Lung (tissue), 11 donors: ENCODE measurements at regions not wholly inside any gene's neighbourhood (a gene's known extent, or its start where the extent isn't known, plus 50 kb on each side); places are given as distances from the start of the nearest gene placed in this dataset.
A peak's percentile ranks its signal among the peaks of the same experiment; 100 is the strongest.

ENCODE experiments used
- ATAC-seq: fragments of 200-7000 bp; cut with Tn5 transposase; one replicate; pipeline ENCODE4 v1.9.1; 2020; ENCODE audit warnings: moderate number of reproducible peaks; ENCODE audit not compliant: insufficient read depth, low FRiP score
- DNase-seq, 3 donors: peaks; one replicate each; pipeline ENCODE4 v3.0.0-alpha.2; 2013 to 2017
- H3K27ac ChIP-seq, 2 donors: one replicate each; pipeline ENCODE4 v1.5.1; 2013; ENCODE audit warnings: mild to moderate bottlenecking in 2 of 2, moderate library complexity in 2 of 2, control low read depth in 1 of 2, inconsistent platforms in 1 of 2, low read depth in 1 of 2, low read length in 1 of 2
- H3K27me3 ChIP-seq, 3 donors: one replicate each; pipeline ENCODE4 v1.5.1; 2013; ENCODE audit warnings: low read length in 2 of 3; ENCODE audit not compliant: control insufficient read depth in 3 of 3, insufficient read depth in 3 of 3
- H3K36me3 ChIP-seq, 4 donors: one replicate each; pipeline ENCODE4 v1.5.1; 2013; ENCODE audit warnings: low read length in 4 of 4, mild to moderate bottlenecking in 1 of 4, moderate library complexity in 1 of 4; ENCODE audit not compliant: control insufficient read depth in 4 of 4, insufficient read depth in 4 of 4
- H3K4me1 ChIP-seq, 5 donors: one replicate each; pipeline ENCODE4 v1.5.1; 2013; ENCODE audit warnings: low read length in 5 of 5, mild to moderate bottlenecking in 2 of 5, moderate library complexity in 1 of 5; ENCODE audit not compliant: control insufficient read depth in 5 of 5, insufficient read depth in 5 of 5
- H3K4me3 ChIP-seq: one replicate; pipeline ENCODE4 v1.5.1; 2013; ENCODE audit warnings: mild to moderate bottlenecking, control low read depth, moderate library complexity
- H3K9ac ChIP-seq, 2 donors: one replicate each; pipeline ENCODE4 v1.5.1; 2013; ENCODE audit warnings: low read length in 2 of 2, control low read depth in 1 of 2; ENCODE audit not compliant: insufficient read depth in 1 of 2
- H3K9me3 ChIP-seq, 4 donors: one replicate each; pipeline ENCODE4 v1.5.1; 2013; ENCODE audit warnings: low read length in 3 of 4, mild to moderate bottlenecking in 1 of 4, moderate library complexity in 1 of 4; ENCODE audit not compliant: control insufficient read depth in 4 of 4, insufficient read depth in 3 of 4
- WGBS, 2 donors: extraction: QIAGEN DNeasy Blood & Tissue Kit; methylation state at CpG; one replicate each; pipeline ENCODE4 v1.1.7; 2013; 5-methylcytosine and 5-hydroxymethylcytosine counted together
- TF ChIP-seq, protein P1 (sequence below): IDR thresholded peaks from 2 replicates; pipeline ENCODE4 v1.5.1; 2012; ENCODE audit warnings: mild to moderate bottlenecking; ENCODE audit errors: control extremely low read depth, extremely low read depth
- donor health status: control.
- donor health status: control.
- donor health status: Bipolar disorder and iron deficiency.
- donor health status: healthy.
- donor health status: DM: yes; HTN: yes; CAD: no.

DNA sequence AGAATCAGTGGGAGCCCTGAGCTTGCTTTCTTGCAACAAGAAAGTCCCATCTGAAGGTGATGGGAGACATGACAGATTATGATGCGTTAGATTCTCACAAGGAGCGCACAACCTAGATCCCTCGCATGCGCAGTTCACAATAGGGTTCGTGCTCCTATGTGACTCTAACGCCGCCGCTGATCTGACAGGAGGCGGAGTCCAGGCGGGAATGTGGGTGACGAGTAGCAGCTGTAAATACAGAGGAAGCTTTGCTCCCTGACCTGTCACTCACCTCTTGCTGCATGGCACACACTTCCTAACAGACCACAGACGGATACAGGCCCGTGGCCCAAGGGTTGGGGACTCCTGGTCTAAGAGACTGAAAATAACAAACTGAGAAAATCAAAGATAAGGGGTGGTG, 1163.4 kb upstream of the AUTS2 start:
- no peaks in the 10 kb centered on the region for H3K36me3 ChIP-seq
- no peak for ATAC-seq
- peak; percentile 46 to 66 (median 57) for DNase-seq

DNA sequence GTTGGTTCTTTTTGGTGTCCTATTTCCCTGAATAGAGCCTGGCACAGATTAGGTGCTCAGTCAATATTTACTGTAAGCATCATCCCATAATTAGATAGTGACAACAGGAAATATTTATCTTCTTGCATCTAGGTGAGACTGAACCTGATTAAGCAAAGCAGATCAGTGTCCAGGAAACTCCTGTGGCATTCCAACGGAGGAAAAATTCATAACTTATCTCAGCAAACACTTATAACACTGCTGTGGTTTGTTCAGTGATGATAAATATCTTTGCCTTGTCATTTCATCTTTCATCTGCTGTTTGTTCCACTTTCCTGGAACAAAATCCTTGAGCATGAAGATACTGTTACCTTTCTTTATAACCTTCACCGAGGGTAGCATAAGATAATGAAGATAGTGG, 1160.3 kb upstream of the AUTS2 start:
- Histone ChIP-seq H3K9ac (no peak overlapping the region), H3K27ac (no peak overlapping the region), H3K36me3 (no peaks in the 10 kb centered on the region), H3K27me3 (no peaks in the 10 kb centered on the region), H3K4me3 (no peak overlapping the region), H3K4me1 (peaks cover 0 to 4% (median 0%) of the 10 kb centered on the region in 5 donors), H3K9me3 (peaks cover 0 to 3% (median 1%) of the 10 kb centered on the region in 4 donors)
- DNase-seq, result no peak
- TF ChIP-seq, protein P1, sequence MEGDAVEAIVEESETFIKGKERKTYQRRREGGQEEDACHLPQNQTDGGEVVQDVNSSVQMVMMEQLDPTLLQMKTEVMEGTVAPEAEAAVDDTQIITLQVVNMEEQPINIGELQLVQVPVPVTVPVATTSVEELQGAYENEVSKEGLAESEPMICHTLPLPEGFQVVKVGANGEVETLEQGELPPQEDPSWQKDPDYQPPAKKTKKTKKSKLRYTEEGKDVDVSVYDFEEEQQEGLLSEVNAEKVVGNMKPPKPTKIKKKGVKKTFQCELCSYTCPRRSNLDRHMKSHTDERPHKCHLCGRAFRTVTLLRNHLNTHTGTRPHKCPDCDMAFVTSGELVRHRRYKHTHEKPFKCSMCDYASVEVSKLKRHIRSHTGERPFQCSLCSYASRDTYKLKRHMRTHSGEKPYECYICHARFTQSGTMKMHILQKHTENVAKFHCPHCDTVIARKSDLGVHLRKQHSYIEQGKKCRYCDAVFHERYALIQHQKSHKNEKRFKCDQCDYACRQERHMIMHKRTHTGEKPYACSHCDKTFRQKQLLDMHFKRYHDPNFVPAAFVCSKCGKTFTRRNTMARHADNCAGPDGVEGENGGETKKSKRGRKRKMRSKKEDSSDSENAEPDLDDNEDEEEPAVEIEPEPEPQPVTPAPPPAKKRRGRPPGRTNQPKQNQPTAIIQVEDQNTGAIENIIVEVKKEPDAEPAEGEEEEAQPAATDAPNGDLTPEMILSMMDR, result no peak
- no peak for ATAC-seq
- WGBS, 2 donors, result 48 to 50% methylated on average over 2 of the region's 2 CpGs

More for the DNA sequence above, 1163.4 kb upstream of the AUTS2 start:
- Histone ChIP-seq H3K4me1 (peaks cover 0 to 4% (median 0%) of the 10 kb centered on the region in 5 donors), H3K27me3 (no peaks in the 10 kb centered on the region), H3K9ac (no peak overlapping the region), H3K27ac (no peak overlapping the region), H3K4me3 (no peak overlapping the region), H3K9me3 (peaks cover 0 to 3% (median under 1%) of the 10 kb centered on the region in 4 donors)
- TF ChIP-seq, protein P1, result no peak
- 42 to 49% methylated on average over 13 of the region's 13 CpGs for WGBS, 2 donors

DNA sequence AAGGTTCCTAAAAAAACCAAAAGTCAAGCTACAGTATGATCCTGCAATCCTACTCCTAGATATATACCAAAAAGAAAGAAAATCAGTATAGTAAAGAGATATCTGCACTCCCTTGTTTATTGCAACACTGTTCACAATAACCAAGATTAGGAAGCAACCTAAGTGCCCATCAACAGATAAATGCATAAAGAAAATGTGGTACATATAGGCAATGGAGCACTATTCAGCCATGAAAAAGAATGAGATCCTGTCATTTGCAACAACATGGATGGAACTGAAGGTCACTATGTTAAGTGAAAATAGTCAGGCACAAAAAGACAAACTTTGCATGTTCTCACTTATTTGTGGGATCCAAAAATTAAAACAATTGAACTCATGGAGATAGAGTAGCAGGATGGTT, 1159.5 kb upstream of the AUTS2 start:
- Histone ChIP-seq H3K27ac (no peak overlapping the region), H3K4me1 (peaks cover 0 to 4% (median 0%) of the 10 kb centered on the region in 5 donors), H3K27me3 (no peaks in the 10 kb centered on the region), H3K9ac (no peak overlapping the region), H3K4me3 (no peak overlapping the region), H3K36me3 (no peaks in the 10 kb centered on the region), H3K9me3 (peaks cover 0 to 3% (median 1%) of the 10 kb centered on the region in 4 donors)
- DNase-seq, result no peak
- TF ChIP-seq, protein P1, result no peak
- ATAC-seq, result no peak

DNA sequence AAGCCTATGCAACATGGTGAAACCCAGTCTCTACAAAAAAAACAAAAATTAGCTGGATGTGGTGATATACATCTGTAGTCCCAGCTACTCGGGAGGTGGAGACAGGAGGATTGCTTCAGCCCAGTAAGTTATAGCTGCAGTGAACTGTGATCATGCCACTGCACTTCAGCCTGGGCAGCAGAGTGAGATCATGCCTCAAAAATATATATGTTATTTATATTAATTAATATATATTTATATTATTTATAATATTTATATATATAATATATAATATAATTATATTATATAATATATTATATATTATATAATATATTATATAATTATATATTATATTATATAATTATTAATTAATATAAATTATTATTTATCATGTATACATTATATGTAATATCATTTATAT, 1158.4 kb upstream of the AUTS2 start:
- H3K4me1 ChIP-seq, result peaks cover 0 to 3% (median 0%) of the 10 kb centered on the region in 5 donors
- no peak for DNase-seq
- no peak overlapping the region for H3K9ac ChIP-seq
- no peak for ATAC-seq
- WGBS, 2 donors, result 77 to 85% methylated on average over 1 of the region's 1 CpG
- no peaks in the 10 kb centered on the region for H3K36me3 ChIP-seq
- peaks cover 0 to 3% (median 1%) of the 10 kb centered on the region in 4 donors for H3K9me3 ChIP-seq
- no peak overlapping the region for H3K27ac ChIP-seq
- TF ChIP-seq, protein P1, result no peak
- no peaks in the 10 kb centered on the region for H3K27me3 ChIP-seq
- H3K4me3 ChIP-seq, result no peak overlapping the region
